ENCODE measurements at regions not wholly inside any gene's neighbourhood (a gene's known extent, or its start where the extent isn't known, plus 50 kb on each side); places are given as distances from the start of the nearest gene placed in this dataset.

DNA sequence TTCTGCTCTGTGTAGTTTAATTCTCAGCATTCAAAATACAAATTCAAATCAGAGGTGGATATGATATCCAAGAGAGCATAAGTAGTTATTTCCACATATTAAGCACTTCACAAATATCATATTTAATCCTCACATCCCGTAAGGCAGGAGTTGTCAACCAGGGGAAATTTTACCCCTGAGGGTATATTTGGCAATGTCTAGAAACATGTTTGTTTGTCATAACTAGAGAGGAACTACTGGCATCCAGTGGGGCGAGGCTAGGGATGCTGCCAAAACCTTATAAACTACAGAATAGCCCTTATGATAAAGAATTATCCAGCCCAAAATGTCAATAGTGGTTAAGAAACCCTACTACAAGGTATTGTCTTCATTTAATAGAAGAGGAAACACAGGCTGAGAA lies 619.4 kb downstream of the SLCO4C1 start:
- Histone ChIP-seq H4K20me1 (ENCODE audit: insufficient read depth, low read length) (no peaks in the 10 kb centered on the region), H3K4me1 (ENCODE audit: insufficient read depth, low read length, poor library complexity, severe bottlenecking) (no peaks in the 10 kb centered on the region), H3K9me2 (ENCODE audit: insufficient read depth, low read length) (no peaks in the 10 kb centered on the region), H3K9me3 (ENCODE audit: low read length) (no peaks in the 10 kb centered on the region), H2AFZ (ENCODE audit: low read length) (no peak overlapping the region), H3K36me3 (ENCODE audit: insufficient read depth, low read length) (no peaks in the 10 kb centered on the region), H3K27ac (ENCODE audit: low read depth, low read length, poor library complexity, severe bottlenecking) (no peak overlapping the region), H3K79me2 (ENCODE audit: insufficient read depth, low read depth, low read length) (no peaks in the 10 kb centered on the region), H3K4me3 (ENCODE audit: low read depth, low read length, poor library complexity, severe bottlenecking) (no peak overlapping the region), H3K4me2 (ENCODE audit: low read length) (no peak overlapping the region)
- CTCF ChIA-PET (ENCODE audit: unreplicated experiment): no interaction called here
- no TSS peak for BruUV-seq (replicated peaks)
- no peak for TF ChIP-seq EZH2phosphoT487 (IDR thresholded peaks at IDR 0.05; ENCODE audit: borderline replicate concordance, low read depth, low read length)
- TF ChIP-seq, protein P1, sequence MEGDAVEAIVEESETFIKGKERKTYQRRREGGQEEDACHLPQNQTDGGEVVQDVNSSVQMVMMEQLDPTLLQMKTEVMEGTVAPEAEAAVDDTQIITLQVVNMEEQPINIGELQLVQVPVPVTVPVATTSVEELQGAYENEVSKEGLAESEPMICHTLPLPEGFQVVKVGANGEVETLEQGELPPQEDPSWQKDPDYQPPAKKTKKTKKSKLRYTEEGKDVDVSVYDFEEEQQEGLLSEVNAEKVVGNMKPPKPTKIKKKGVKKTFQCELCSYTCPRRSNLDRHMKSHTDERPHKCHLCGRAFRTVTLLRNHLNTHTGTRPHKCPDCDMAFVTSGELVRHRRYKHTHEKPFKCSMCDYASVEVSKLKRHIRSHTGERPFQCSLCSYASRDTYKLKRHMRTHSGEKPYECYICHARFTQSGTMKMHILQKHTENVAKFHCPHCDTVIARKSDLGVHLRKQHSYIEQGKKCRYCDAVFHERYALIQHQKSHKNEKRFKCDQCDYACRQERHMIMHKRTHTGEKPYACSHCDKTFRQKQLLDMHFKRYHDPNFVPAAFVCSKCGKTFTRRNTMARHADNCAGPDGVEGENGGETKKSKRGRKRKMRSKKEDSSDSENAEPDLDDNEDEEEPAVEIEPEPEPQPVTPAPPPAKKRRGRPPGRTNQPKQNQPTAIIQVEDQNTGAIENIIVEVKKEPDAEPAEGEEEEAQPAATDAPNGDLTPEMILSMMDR (conservative IDR thresholded peaks at IDR 0.05; ENCODE audit: low read length): no peak
- POLR2A ChIA-PET: interaction anchor here (1.5 kb wide), 1 partner anchor 11 kb away, joined by 4 read pairs; no protein-coding TSS in a partner anchor
- DNase-seq (ENCODE audit: low spot score): no peak
- intact Hi-C loops (cut with micrococcal nuclease; ENCODE audit: unreplicated experiment): no loop called here

DNA sequence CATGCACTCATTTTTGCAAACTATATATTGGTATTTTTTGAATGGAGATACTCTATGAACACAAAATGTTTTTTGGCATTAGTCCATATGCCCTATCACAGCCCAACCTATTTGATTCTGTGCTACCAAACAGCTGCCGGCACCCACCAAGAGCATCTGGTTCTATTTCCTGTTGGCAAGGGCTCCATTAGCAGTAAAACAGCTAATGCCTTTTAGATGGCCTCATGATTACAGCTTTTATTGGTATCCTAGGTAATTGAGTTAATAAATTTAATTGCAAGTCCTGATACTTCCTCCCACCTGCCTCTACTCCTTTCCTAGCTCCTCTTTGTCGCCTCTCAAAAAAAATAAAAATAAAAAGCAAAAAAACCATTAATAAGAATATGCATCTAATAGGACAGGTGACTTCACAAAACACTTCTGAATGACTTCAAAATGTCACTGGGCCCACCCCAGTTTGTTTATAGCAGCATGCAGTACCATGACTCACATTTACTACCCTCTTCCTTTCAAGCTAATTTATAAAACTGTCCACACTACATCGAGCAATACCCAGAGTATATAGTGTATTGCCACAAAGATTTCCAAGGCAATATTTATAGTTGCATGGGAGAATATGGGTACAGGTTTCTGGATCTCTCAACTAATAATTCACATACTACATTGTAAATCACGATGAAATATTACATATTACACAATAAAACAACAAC lies 620.4 kb downstream of the SLCO4C1 start:
- Histone ChIP-seq H3K4me1 (ENCODE audit: insufficient read depth, low read length, poor library complexity, severe bottlenecking) (no peaks in the 10 kb centered on the region), H4K20me1 (ENCODE audit: insufficient read depth, low read length) (no peaks in the 10 kb centered on the region), H3K4me3 (ENCODE audit: low read depth, low read length, poor library complexity, severe bottlenecking) (no peak overlapping the region), H3K79me2 (ENCODE audit: insufficient read depth, low read depth, low read length) (no peaks in the 10 kb centered on the region), H3K9me2 (ENCODE audit: insufficient read depth, low read length) (no peaks in the 10 kb centered on the region), H3K36me3 (ENCODE audit: insufficient read depth, low read length) (no peaks in the 10 kb centered on the region), H3K27ac (ENCODE audit: low read depth, low read length, poor library complexity, severe bottlenecking) (no peak overlapping the region), H3K9me3 (ENCODE audit: low read length) (no peaks in the 10 kb centered on the region), H2AFZ (ENCODE audit: low read length) (no peak overlapping the region), H3K4me2 (ENCODE audit: low read length) (no peak overlapping the region)
- ChIA-PET CTCF (ENCODE audit: unreplicated experiment) (no interaction called here), POLR2A (interaction anchor here (0.7 to 1.5 kb wide), 2 partner anchors 12 to 307 kb away, joined by 3 to 4 read pairs; no protein-coding TSS in a partner anchor)
- TF ChIP-seq EZH2phosphoT487 (IDR thresholded peaks at IDR 0.05; ENCODE audit: borderline replicate concordance, low read depth, low read length): no peak
- TF ChIP-seq, protein P1 (conservative IDR thresholded peaks at IDR 0.05; ENCODE audit: low read length): no peak
- no peak for DNase-seq (ENCODE audit: low spot score)
- no TSS peak for BruUV-seq (replicated peaks)
- intact Hi-C loops (cut with micrococcal nuclease; ENCODE audit: unreplicated experiment): no loop called here

DNA sequence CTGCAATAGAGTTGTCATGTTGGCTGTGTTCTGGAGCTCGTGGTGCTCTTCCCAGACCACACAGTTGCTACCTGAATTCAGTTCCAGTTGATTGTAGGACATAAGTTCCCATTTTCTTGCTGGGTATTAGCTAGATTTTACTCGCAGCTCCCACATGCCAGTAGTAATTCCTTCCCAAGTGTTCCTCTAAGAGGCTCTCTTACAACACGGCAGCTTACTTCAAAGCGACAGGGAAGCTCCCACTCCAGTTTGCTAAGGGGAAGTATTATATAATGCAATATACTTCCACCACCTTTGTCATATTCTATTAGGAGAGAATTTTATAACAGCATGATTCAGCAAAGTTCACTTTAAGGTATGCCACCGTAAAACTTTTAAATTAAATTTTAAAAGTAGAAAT lies 623.0 kb downstream of the SLCO4C1 start:
- intact Hi-C loops (cut with micrococcal nuclease; ENCODE audit: unreplicated experiment): no loop called here
- no peaks in the 10 kb centered on the region for H3K9me2 ChIP-seq (ENCODE audit: insufficient read depth, low read length)
- no peak overlapping the region for H2AFZ ChIP-seq (ENCODE audit: low read length)
- no peaks in the 10 kb centered on the region for H3K79me2 ChIP-seq (ENCODE audit: insufficient read depth, low read depth, low read length)
- H3K4me1 ChIP-seq (ENCODE audit: insufficient read depth, low read length, poor library complexity, severe bottlenecking): no peaks in the 10 kb centered on the region
- no peaks in the 10 kb centered on the region for H3K36me3 ChIP-seq (ENCODE audit: insufficient read depth, low read length)
- DNase-seq (ENCODE audit: low spot score): no peak
- ChIA-PET CTCF (ENCODE audit: unreplicated experiment) (no interaction called here), POLR2A (no interaction called here)
- TF ChIP-seq, protein P1 (conservative IDR thresholded peaks at IDR 0.05; ENCODE audit: low read length): no peak
- TF ChIP-seq EZH2phosphoT487 (IDR thresholded peaks at IDR 0.05; ENCODE audit: borderline replicate concordance, low read depth, low read length): no peak
- BruUV-seq (replicated peaks): no TSS peak
- no peaks in the 10 kb centered on the region for H4K20me1 ChIP-seq (ENCODE audit: insufficient read depth, low read length)
- H3K4me3 ChIP-seq (ENCODE audit: low read depth, low read length, poor library complexity, severe bottlenecking): no peak overlapping the region
- no peak overlapping the region for H3K27ac ChIP-seq (ENCODE audit: low read depth, low read length, poor library complexity, severe bottlenecking)
- no peaks in the 10 kb centered on the region for H3K9me3 ChIP-seq (ENCODE audit: low read length)
- no peak overlapping the region for H3K4me2 ChIP-seq (ENCODE audit: low read length)

Measured in OCI-LY7 (cell line).